ENCODE measurements at regions not wholly inside any gene's neighbourhood (a gene's known extent, or its start where the extent isn't known, plus 50 kb on each side); places are given as distances from the start of the nearest gene placed in this dataset.

DNA sequence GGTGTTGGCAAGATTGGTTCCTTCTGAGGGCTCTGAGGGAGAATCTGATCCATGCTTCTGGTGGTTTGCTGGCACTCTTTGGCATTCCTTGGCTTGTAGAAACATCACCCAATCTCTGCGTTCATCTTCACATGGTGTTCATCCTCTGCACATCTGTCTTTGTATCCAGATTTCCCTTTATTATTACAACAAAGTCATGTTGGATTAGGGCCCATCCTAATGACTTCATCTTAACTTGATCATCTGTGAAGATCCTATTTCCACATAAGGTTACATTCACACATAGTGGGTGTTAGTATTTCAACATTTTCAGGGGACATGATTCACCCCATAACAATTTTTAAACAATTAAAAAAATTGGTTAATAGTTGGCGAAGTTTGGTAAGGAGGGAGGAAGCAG is 177.4 kb upstream of the CWC22 start:
- DNase-seq, result no peak

- no peak for DNase-seq
Observed at GRCh38 chr2:180180511-180180910, 173.4 kb upstream of the CWC22 start.

- DNase-seq, result no peak
Observed at GRCh38 chr2:180177534-180177933, 170.4 kb upstream of the CWC22 start.

GRCh38 chr2:180175736-180176135 is 168.6 kb upstream of the CWC22 start:
- no peak for DNase-seq

- DNase-seq, result no peak
Observed at GRCh38 chr2:180174580-180174979, 167.5 kb upstream of the CWC22 start.

GRCh38 chr2:180169474-180169873 is 162.4 kb upstream of the CWC22 start:
- no peak for DNase-seq

DNA sequence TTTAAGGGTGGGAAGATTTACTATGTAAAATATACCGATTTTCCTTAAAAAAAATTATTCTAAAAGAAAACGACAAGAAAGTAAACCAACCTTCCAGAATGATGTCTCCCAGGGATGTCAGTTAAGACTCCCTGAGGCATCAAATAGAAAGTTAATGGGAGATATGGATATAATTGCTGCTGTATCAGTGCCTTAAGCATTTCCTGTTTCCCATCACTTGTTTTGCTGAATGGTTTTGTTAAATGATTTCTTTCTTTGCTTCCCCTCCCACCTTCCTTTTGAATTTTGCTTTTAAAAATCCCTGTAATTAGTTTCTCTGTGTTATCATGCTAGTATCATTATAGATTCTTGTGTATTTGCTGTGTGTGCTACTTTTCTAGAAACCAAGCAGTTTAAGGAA is 154.3 kb upstream of the CWC22 start:
- no peak for DNase-seq

DNA sequence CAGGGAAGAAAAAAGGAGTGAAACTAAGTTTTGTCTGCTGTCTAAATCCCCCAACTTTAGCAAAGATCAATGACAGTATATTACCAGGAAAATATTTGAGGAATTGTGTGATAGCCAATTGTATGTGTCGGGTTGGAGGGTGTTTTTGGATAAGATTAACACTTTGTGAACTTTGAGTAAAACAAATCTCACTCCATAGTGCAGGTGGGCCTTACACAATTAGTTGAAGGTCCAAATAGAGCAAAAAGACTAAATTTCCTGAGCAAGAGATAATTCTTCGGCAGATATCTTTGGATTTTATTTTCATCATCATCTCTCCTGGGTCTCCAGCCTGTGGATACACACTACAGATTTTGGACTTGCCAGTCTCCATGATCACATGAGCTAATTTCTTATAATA is 152.8 kb upstream of the CWC22 start:
- DNase-seq, result no peak

- DNase-seq, result no peak
Observed at GRCh38 chr2:180158961-180159360, 151.9 kb upstream of the CWC22 start.

DNA sequence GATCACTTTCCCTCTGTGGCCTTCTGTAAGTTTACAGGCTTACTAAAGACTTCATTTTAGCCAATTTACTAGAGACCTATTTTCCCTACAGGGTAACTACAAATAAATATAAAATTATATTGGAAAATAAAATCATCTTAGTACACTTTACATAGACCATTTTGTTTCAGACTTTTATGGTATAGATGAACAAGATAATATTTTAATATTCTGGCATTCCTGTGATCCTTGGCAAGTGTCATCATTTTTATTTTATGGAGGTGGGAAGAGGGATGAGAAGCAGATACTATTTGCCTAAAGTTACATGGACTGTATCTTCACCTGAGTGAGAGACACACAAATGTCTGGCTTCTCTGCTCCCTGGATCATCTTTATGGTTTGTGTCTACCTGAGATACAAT is 149.6 kb upstream of the CWC22 start:
- no peak for DNase-seq

- no peak for DNase-seq
Observed at GRCh38 chr2:180150606-180151005, 143.5 kb upstream of the CWC22 start.

DNA sequence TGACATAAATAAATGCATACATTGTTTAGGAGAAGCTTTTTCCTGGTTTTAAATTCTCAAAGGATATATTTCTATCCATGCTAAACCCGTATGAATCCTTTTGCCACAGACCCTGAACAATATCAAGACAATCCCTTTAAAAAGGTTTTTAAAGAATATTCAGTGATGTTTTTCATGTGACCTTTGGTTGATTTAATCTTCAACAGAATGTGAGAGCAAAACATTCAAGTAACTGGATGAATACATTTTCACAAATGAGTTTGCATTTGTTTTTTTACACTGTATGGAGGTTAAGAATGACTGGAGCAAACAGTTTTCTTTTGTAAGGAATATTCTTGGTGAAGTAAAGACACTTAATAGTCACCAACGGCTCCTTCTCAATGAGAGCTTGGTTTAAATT is 139.4 kb upstream of the CWC22 start:
- no peak for DNase-seq

- no peak for DNase-seq
Observed at GRCh38 chr2:180146114-180146513, 139.0 kb upstream of the CWC22 start.

GRCh38 chr2:180145163-180145562 is 138.1 kb upstream of the CWC22 start:
- no peak for DNase-seq

DNA sequence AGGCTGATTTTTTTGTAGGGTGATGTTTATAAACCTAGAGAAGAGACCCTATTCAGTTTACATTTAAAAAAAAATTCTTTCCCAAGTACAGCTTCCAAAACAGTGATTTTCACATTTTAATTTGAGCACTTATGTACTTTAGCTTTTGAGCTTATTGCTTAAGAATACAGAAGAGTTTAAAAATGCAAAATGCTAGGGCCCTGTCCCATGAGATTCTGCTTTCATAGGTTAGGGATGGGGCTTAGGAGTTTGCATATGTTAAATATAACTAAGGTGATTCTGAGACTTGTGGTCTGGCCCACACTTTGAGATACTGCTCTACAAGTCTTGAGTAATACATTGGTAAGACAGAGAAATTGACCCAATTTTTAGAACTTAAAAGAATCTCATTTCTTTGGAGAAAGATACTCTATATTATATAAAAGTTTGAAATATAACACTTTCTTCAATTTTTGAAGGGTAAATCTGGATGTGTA is 137.3 kb upstream of the CWC22 start:
- no peak for DNase-seq

- DNase-seq, result no peak
Observed at GRCh38 chr2:180143633-180144337, 136.7 kb upstream of the CWC22 start.

GRCh38 chr2:180141600-180141999 is 134.5 kb upstream of the CWC22 start:
- DNase-seq, result no peak

DNA sequence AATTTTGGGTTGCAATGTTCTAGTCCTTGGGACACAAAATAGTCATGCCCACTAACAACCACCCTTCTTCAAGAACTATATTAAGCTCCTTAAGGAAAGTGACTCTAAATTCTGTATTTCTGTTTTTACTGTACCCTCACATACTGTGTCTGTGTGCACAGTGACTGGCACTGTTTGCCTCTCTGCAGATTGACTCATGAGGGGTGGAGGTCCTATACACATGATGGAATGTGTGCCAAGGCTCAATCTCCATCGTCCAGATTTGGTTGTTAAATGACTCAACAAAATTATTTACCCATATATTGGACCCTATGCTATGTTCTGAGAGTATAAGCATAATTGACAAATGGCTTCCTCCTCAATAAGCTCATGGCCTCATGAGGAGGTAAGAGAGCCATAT is 126.6 kb upstream of the CWC22 start:
- DNase-seq, result no peak

DNA sequence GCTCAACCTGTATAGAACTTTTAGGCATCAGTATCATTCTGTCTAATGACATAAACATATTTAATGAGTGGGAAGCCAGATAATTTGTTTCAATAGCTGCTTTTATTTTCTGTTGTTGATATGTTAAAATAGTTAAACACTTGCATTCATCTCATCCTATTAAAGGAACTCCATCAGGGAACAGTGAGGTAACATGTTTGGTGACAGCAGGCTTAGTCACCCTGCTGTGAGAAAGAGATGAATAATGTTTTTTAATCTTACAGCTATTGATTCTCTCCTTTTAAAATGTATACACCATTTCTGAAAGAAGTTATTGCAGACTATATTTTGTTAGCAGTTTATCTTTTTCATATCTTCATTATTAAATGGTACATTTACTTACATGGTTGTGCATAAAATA is 123.3 kb upstream of the CWC22 start:
- no peak for DNase-seq

DNA sequence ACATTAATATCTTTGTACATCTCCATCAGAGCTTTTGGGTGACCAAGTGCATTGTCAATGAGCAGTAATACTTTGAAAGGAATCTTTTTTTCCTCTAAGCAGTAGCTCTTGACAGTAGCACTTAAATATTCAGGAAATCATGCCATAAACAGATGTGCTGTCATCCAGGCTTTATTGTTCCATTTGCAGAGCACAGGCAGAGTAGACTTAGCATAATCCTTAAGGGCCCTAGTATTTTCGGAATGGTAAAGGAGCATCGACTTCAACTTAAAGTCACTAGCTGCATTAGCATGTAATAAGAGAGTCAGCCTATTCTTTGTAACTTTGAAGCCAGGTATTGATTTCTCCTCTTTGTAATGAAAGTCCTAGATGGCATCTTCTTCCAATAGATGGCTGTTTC is 121.8 kb upstream of the CWC22 start:
- no peak for DNase-seq

DNA sequence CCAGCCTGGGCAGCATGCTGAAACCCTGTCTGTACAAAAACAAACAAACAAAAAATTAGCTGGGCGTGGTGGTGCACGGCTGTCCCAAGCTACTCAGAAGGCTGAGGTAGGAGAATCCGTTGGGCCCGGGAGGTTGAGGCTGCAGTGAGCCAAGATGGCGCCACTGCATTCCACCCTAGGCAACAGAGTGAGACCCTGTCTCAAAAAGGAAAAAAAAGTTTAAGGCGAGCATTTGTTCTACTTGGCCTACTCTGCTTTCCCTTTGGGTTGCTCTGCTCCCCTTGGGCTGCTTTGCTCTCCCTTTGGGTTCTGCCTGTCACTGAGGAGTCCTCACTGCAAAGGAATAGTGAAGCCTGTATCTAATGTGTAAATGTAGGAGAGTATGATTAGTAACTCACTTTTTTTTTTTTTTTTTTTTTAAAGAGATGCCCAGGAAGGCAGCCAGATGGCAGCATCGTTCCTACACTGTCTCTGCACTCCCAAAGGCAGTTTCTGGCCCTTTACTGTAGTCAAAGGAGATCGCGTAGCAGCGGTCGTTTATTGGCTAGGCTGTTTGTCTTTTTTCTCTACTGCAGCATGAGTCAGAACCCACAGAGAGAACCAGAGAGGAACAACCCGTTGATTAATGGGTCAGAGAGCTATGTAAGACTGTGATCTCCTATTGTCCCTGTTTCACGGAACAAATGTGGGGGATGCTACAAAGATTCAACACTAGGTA is 118.3 kb upstream of the CWC22 start:
- DNase-seq, result peak; percentile 77

DNA sequence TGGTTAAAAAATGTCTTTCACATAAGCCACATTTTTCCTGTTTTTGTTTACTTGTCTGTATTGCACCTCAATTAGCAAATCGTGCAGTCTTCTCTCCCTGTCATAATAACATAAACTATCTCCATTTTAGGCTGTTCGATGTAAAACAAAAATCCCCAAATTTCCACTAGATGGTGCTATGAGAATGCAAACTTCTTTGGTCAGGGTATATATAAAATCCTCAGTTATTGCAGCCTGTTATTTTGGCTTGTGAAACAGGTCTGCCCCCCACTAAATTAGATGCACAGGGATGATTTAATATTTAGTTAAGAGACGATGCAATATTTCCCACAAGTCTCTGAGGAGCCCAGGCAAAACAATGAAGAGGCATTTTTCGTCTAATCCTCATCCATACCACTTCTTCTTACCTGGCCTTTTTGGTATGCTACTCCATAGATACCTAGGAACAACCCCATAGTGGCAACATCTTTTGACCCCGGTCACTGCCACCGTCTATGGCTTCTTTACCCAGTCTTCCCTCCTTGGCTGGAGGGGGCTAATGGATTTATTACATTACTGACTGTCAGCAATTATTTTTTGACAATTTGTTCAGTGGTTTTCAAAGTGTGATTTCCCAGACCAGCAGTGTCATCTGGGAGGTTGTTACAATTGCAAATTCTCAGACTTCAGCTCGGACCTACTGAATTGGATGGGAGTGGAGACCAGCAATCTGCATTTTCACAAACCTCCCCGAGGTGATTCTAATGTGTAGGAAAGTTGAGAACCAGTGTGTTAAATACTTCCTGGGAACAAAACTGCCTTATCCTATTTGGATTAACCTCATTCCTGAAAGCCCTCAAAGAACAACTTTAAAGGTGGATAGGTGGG is 117.4 kb upstream of the CWC22 start:
- DNase-seq, result peak; percentile 52

DNA sequence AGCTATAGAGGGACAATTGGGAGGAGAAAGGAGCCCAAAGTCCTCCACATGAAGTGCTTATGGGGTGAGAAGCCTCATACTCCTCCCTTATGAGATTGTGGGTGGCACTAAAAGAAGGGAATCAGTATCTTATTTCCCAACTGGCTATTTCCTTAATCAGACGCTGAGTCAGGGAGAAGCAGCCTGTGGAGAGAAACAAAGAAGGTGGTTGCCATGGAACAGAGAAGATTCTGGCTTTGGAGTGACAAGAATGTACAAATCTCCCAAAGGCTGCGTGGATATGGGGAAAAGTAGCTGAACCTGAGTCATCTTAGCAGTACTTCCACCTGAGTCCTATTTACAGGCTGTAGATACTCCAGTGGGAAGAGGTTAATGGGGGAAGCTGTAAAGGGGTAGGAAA is 115.8 kb upstream of the CWC22 start:
- no peak for DNase-seq

DNA sequence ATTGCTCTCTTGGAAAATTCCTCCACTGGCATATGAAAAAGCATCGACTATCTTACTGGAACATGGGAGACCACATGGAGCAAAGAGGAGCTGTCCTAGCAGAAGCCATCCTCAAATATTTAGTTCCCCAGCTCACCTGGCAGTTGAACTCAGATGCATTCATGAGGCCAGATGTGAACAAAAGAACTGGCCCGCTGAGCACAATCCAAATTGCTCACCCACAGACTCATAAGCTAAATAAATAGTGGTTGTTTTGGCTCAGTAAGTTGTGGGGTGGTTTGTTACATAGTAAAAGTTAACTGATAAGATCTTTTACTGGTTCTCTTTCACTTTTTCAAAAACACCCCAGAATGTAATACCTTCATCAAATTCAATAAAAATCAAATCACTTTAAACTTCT is 108.6 kb upstream of the CWC22 start:
- no peak for DNase-seq

Data from NCI-H1436 (cell line).